HG03378 (cell line): ENCODE measurements at regions not wholly inside any gene's neighbourhood (a gene's known extent, or its start where the extent isn't known, plus 50 kb on each side); places are given as distances from the start of the nearest gene placed in this dataset.
A peak's percentile ranks its signal among the peaks of the same experiment; 100 is the strongest.

ENCODE experiments used
- ATAC-seq: cut with Tn5 transposase; IDR thresholded peaks from one replicate; pipeline ENCODE4 v1.9.1; 2021; ENCODE audit warnings: mild to moderate bottlenecking, moderate library complexity; ENCODE audit not compliant: unreplicated experiment

GRCh38 chrX:30504309-30504708 lies 73.3 kb downstream of the TASL start:
- ATAC-seq: no peak

- no peak for ATAC-seq
These were observed 82.1 kb downstream of the TASL start for GRCh38 chrX:30495468-30495867.

- no peak for ATAC-seq
These were observed 84.2 kb downstream of the TASL start for GRCh38 chrX:30493348-30493747.

- ATAC-seq: no peak
These were observed 88.2 kb downstream of the TASL start for GRCh38 chrX:30489323-30489722.

- peak; percentile 72 for ATAC-seq
These were observed 89.5 kb downstream of the TASL start for GRCh38 chrX:30488092-30488491.

GRCh38 chrX:30483996-30484395 lies 93.6 kb downstream of the TASL start:
- ATAC-seq: peak; percentile 64

- ATAC-seq: no peak
These were observed 109.1 kb downstream of the TASL start for GRCh38 chrX:30468471-30468870.
